HG02623 (cell line): ENCODE measurements at regions not wholly inside any gene's neighbourhood (a gene's known extent, or its start where the extent isn't known, plus 50 kb on each side); places are given as distances from the start of the nearest gene placed in this dataset.

Experiments used
- ATAC-seq: cut with Tn5 transposase; IDR thresholded peaks from one replicate; pipeline ENCODE4 v1.9.1; 2021; ENCODE audit warnings: moderate library complexity; ENCODE audit not compliant: unreplicated experiment

- ATAC-seq = no peak
Measured at GRCh38 chr6:88388589-88388988, 222.4 kb upstream of the CNR1 start.

- no peak for ATAC-seq
Measured at GRCh38 chr6:88386167-88386566, 220.0 kb upstream of the CNR1 start.

- no peak for ATAC-seq
Measured at GRCh38 chr6:88383183-88383582, 217.0 kb upstream of the CNR1 start.

- no peak for ATAC-seq
Measured at GRCh38 chr6:88381289-88381642, 215.1 kb upstream of the CNR1 start.

- no peak for ATAC-seq
Measured at GRCh38 chr6:88380618-88381288, 214.6 kb upstream of the CNR1 start.

- no peak for ATAC-seq
Measured at GRCh38 chr6:88380083-88380482, 213.9 kb upstream of the CNR1 start.

GRCh38 chr6:88378639-88379038 lies 212.5 kb upstream of the CNR1 start:
- ATAC-seq = no peak

GRCh38 chr6:88377976-88378568 lies 211.9 kb upstream of the CNR1 start:
- ATAC-seq = no peak

- ATAC-seq = no peak
Measured at GRCh38 chr6:88376768-88377387, 210.7 kb upstream of the CNR1 start.

GRCh38 chr6:88376197-88376596 lies 210.1 kb upstream of the CNR1 start:
- no peak for ATAC-seq

- ATAC-seq = no peak
Measured at GRCh38 chr6:88374553-88374952, 208.4 kb upstream of the CNR1 start.

- ATAC-seq = no peak
Measured at GRCh38 chr6:88371480-88371879, 205.3 kb upstream of the CNR1 start.

GRCh38 chr6:88370127-88370710 lies 204.1 kb upstream of the CNR1 start:
- ATAC-seq = no peak

GRCh38 chr6:88369262-88369661 lies 203.1 kb upstream of the CNR1 start:
- no peak for ATAC-seq

GRCh38 chr6:88368071-88368787 lies 202.1 kb upstream of the CNR1 start:
- ATAC-seq = no peak

GRCh38 chr6:88367248-88367647 lies 201.1 kb upstream of the CNR1 start:
- no peak for ATAC-seq

GRCh38 chr6:88366672-88367071 lies 200.5 kb upstream of the CNR1 start:
- ATAC-seq = no peak

GRCh38 chr6:88365656-88366055 lies 199.5 kb upstream of the CNR1 start:
- no peak for ATAC-seq

GRCh38 chr6:88365230-88365629 lies 199.1 kb upstream of the CNR1 start:
- no peak for ATAC-seq

- no peak for ATAC-seq
Measured at GRCh38 chr6:88361754-88362153, 195.6 kb upstream of the CNR1 start.

- no peak for ATAC-seq
Measured at GRCh38 chr6:88361298-88361697, 195.2 kb upstream of the CNR1 start.
